ENCODE measurements at regions not wholly inside any gene's neighbourhood (a gene's known extent, or its start where the extent isn't known, plus 50 kb on each side); places are given as distances from the start of the nearest gene placed in this dataset.

- H3K4me3 Mint-ChIP-seq, result no peak overlapping the region
- H4K20me1 ChIP-seq (replicated peaks; ENCODE audit: insufficient read depth), result no peaks in the 10 kb centered on the region
- no peak overlapping the region for H3K4me3 ChIP-seq
- no peaks in the 10 kb centered on the region for H3K36me3 ChIP-seq (ENCODE audit: insufficient read depth)
- H3K36me3 Mint-ChIP-seq (ENCODE audit: low read depth), result peaks cover 3% of the 10 kb centered on the region; the same call in 1 of the 3 replicates
- peaks cover 3% of the 10 kb centered on the region; the same call in 1 of the 3 replicates for H3K4me1 Mint-ChIP-seq
- H3K9me3 Mint-ChIP-seq, result peaks cover 4% of the 10 kb centered on the region; the same call in 2 of the 3 replicates
- H3K27ac Mint-ChIP-seq, result no peak overlapping the region
- no peaks in the 10 kb centered on the region for H3K4me1 ChIP-seq (ENCODE audit: insufficient read depth)
- H3K79me2 ChIP-seq (replicated peaks; ENCODE audit: insufficient read depth), result no peaks in the 10 kb centered on the region
- no peak overlapping the region for H3K27ac ChIP-seq (ENCODE audit: low read depth)
- H2AFZ ChIP-seq, result no peak overlapping the region
- no peaks in the 10 kb centered on the region for H3F3A ChIP-seq (replicated peaks; ENCODE audit: low read depth)
- no peak overlapping the region for H3K4me2 ChIP-seq
- DNase-seq (ENCODE audit: low spot score), result no peak
- no peak for ATAC-seq
- H3K9me2 ChIP-seq (ENCODE audit: insufficient read depth), result peaks cover 7% of the 10 kb centered on the region; the same call in 1 of the 2 replicates
- H3K27me3 Mint-ChIP-seq (ENCODE audit: insufficient read depth, low read depth, poor library complexity), result peaks cover 3% of the 10 kb centered on the region
- TF ChIP-seq POLR2AphosphoS5 (IDR thresholded peaks at IDR 0.05; ENCODE audit: low read depth) (no peak), JUNB (IDR thresholded peaks at IDR 0.05; ENCODE audit: unreplicated experiment) (no peak), EZH2phosphoT487 (IDR thresholded peaks at IDR 0.05; ENCODE audit: unreplicated experiment) (no peak), CTCF (conservative IDR thresholded peaks at IDR 0.05; ENCODE audit: low read depth in 2 of 2) (no peak), REST (IDR thresholded peaks at IDR 0.05; ENCODE audit: unreplicated experiment) (no peak)
- no peaks in the 10 kb centered on the region for H3K27me3 ChIP-seq (ENCODE audit: insufficient read depth)
These were observed 1097.1 kb downstream of the FLRT2 start for GRCh38 chr14:86627080-86627479.

GRCh38 chr14:86626530-86626929, 1096.6 kb downstream of the FLRT2 start:
- Histone ChIP-seq H3K27ac (ENCODE audit: low read depth) (no peak overlapping the region), H3K27me3 (ENCODE audit: insufficient read depth) (no peaks in the 10 kb centered on the region), H3K79me2 (replicated peaks; ENCODE audit: insufficient read depth) (no peaks in the 10 kb centered on the region), H3K4me2 (no peak overlapping the region), H3K36me3 (ENCODE audit: insufficient read depth) (no peaks in the 10 kb centered on the region), H2AFZ (no peak overlapping the region), H3K4me3 (no peak overlapping the region), H3K9me2 (ENCODE audit: insufficient read depth) (peaks cover 7% of the 10 kb centered on the region), H3F3A (replicated peaks; ENCODE audit: low read depth) (no peaks in the 10 kb centered on the region), H3K4me1 (ENCODE audit: insufficient read depth) (no peaks in the 10 kb centered on the region), H4K20me1 (replicated peaks; ENCODE audit: insufficient read depth) (no peaks in the 10 kb centered on the region)
- DNase-seq (ENCODE audit: low spot score) (no peak), ATAC-seq (no peak)
- H3K9me3 Mint-ChIP-seq, result peaks cover 4% of the 10 kb centered on the region; the same call in 2 of the 3 replicates
- H3K4me1 Mint-ChIP-seq, result peaks cover 3% of the 10 kb centered on the region; the same call in 1 of the 3 replicates
- H3K27me3 Mint-ChIP-seq (ENCODE audit: insufficient read depth, low read depth, poor library complexity), result peaks cover 3% of the 10 kb centered on the region
- H3K4me3 Mint-ChIP-seq, result no peak overlapping the region
- no peak overlapping the region for H3K27ac Mint-ChIP-seq
- peaks cover 3% of the 10 kb centered on the region; the same call in 1 of the 3 replicates for H3K36me3 Mint-ChIP-seq (ENCODE audit: low read depth)
- TF ChIP-seq NANOG (IDR thresholded peaks at IDR 0.05; ENCODE audit: borderline replicate concordance), result no peak
- TF ChIP-seq CTCF (conservative IDR thresholded peaks at IDR 0.05; ENCODE audit: low read depth in 2 of 2), result no peak
- TF ChIP-seq ZNF114 (CRISPR knock-in tag; IDR thresholded peaks at IDR 0.05), result no peak
- TF ChIP-seq JUNB (IDR thresholded peaks at IDR 0.05; ENCODE audit: unreplicated experiment), result no peak
- no peak for TF ChIP-seq EZH2phosphoT487 (IDR thresholded peaks at IDR 0.05; ENCODE audit: unreplicated experiment)
- TF ChIP-seq ZNF331 (CRISPR knock-in tag; IDR thresholded peaks at IDR 0.05; ENCODE audit: low read depth), result no peak
- no peak for TF ChIP-seq ETS1 (IDR thresholded peaks at IDR 0.05)
- TF ChIP-seq CREB1 (CRISPR knock-in tag; IDR thresholded peaks at IDR 0.05; ENCODE audit: low read depth), result no peak
- no peak for TF ChIP-seq POLR2AphosphoS5 (IDR thresholded peaks at IDR 0.05; ENCODE audit: low read depth)
- TF ChIP-seq REST (IDR thresholded peaks at IDR 0.05; ENCODE audit: unreplicated experiment), result no peak
- no peak for TF ChIP-seq EZH2 (IDR thresholded peaks at IDR 0.05; ENCODE audit: low read depth, unreplicated experiment)

Measured in GM23338 (cell line).